ENCODE measurements at regions not wholly inside any gene's neighbourhood (a gene's known extent, or its start where the extent isn't known, plus 50 kb on each side); places are given as distances from the start of the nearest gene placed in this dataset.
"Not testable (repeated sequence)": the region's sequence is repeated elsewhere in the genome, so short reads cannot be mapped to it uniquely, and the experiment has no call there.

DNA sequence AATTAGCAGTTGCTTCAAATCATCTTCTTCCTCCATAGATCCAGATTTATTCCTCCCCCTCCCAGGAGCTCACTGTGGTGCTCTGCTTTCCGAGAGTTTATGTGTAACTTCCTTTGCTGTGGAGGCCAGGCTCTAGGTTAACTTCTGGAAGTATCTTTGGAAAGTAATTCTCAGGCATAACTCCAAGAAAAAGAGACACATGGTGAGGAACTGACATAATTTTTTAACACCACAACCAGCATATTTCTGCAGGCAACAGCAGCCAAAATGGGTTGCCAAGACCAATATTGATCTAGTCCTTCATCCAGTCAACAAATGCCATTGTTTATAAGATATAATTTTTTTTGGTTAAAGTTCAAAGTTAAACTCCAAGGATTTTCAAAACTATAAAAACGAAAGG lies 114.5 kb upstream of the RBPJ start:
- Histone ChIP-seq H3K4me1 (replicated peaks in 1 of 2) (peaks cover 24 to 29% of the 10 kb centered on the region in 2 donors), H3K27ac (no peak overlapping the region), H3K4me3 (no peak overlapping the region)
- 17 to 78% (median 44%) methylated on average over 1 to 2 of the region's 2 CpGs; no CpG with 5 or more reads in 2 of the 10 experiments for WGBS, 10 experiments
- in situ Hi-C loops (cut with MboI; ENCODE audit: low pct_unique_long_range_greater_than_20kb in 2 of 9, low sequenced_read_pairs in 9 of 9, unreplicated experiment in 9 of 9) = no loop called here
- ATAC-seq (replicated peaks in 6 of 8) = no peak

DNA sequence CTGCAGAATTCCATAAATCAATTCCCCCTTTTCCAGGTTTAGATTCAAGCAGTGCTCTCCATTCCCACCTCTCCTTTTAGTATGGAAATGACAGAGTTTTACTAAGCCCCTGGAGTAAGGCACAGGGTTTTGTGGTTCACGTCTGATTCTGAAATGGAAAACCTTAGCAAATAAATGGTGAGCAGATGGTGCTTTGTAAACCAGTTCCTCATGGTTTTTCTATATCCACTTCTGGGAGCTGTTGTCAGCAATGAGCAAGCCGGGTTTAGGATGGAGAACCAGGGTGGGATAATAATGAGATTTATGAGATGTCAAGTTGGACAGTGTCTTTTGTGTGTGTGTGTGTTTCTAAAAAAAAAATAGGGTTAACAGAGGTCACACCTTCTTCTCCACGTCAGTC lies 113.8 kb upstream of the RBPJ start:
- no peak overlapping the region for H3K4me3 ChIP-seq
- in situ Hi-C loops (cut with MboI; ENCODE audit: low pct_unique_long_range_greater_than_20kb in 2 of 9, low sequenced_read_pairs in 9 of 9, unreplicated experiment in 9 of 9) = no loop called here
- WGBS, 10 experiments = 0 to 30% (median 12%) methylated on average over 1 to 3 of the region's 3 CpGs; no CpG with 5 or more reads in 2 of the 10 experiments
- peaks cover 24 to 29% of the 10 kb centered on the region in 2 donors for H3K4me1 ChIP-seq (replicated peaks in 1 of 2)
- H3K27ac ChIP-seq = peak overlapping the region in 1 of 2 donors; percentile 15
- ATAC-seq (replicated peaks in 6 of 8) = peak in 3 of 8 experiments; percentile 38 to 72 (median 66)

DNA sequence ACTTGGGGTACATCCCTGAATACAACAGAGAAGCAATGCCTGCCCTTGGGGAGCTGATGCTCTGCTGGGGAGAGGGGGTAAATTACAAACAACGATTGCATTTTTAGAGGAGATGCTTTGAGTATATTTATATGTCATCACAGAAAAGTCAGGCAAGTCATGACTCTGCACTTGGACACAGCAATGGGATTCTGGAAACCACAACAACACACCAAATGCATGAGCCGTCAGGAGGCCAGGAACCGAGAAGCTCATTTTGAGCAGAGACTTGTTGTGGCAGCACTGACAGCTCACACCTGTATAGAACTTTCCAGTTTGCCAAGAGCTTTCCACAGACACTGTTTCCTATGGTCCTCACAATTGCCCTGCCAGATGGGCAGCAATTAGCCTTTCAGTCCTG lies 113.2 kb upstream of the RBPJ start:
- Histone ChIP-seq H3K4me1 (replicated peaks in 1 of 2) (peaks cover 24 to 29% of the 10 kb centered on the region in 2 donors), H3K27ac (no peak overlapping the region), H3K4me3 (no peak overlapping the region)
- in situ Hi-C loops (cut with MboI; ENCODE audit: low pct_unique_long_range_greater_than_20kb in 2 of 9, low sequenced_read_pairs in 9 of 9, unreplicated experiment in 9 of 9) = no loop called here
- ATAC-seq (replicated peaks in 6 of 8) = no peak
- 20 to 100% (median 95%) methylated on average over 1 to 3 of the region's 3 CpGs; no CpG with 5 or more reads in 6 of the 10 experiments for WGBS, 10 experiments

DNA sequence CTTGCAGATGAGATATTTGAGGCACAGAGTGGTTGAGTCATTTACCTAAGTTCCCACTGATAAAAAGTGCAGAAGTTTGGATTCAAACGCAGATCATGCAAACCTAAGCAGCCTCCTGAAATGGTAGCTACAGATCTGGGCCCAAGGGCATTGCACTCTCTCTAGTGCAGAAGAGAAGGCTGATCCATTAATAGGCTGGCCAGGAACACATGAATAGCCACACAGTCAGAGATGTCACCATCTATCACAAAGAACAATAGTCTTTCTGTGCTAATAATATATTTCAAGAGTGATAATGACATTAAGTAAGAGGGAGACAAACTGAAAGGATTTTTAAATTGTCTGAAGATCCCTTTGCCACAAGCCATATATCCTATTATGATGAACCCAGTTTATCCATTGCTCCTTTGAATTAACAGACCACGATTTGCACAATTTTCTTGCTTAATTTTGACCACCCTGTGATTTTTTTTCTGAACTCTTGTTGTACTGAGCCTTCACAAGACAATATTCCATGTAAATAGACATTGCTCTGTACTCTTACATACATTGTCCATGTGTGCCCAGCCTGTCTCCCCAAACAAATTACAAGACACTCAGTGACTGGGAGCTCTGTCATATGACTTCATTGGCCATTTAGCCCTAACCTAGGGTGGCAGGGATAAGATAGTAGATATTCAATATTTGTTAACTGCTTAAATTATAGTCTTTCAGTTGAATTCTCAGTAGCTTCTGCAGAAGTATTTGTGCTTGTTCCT lies 112.4 kb upstream of the RBPJ start:
- in situ Hi-C loops (cut with MboI; ENCODE audit: low pct_unique_long_range_greater_than_20kb in 2 of 9, low sequenced_read_pairs in 9 of 9, unreplicated experiment in 9 of 9) = no loop called here
- Histone ChIP-seq H3K4me3 (no peak overlapping the region), H3K27ac (no peak overlapping the region), H3K4me1 (replicated peaks in 1 of 2) (peaks cover 24 to 29% of the 10 kb centered on the region in 2 donors)
- 0 to 100% (median 24%) methylated on average over 1 to 2 of the region's 2 CpGs; no CpG with 5 or more reads in 1 of the 10 experiments for WGBS, 10 experiments
- ATAC-seq (replicated peaks in 6 of 8) = peak in 5 of 8 experiments; percentile 68 to 93 (median 82)

DNA sequence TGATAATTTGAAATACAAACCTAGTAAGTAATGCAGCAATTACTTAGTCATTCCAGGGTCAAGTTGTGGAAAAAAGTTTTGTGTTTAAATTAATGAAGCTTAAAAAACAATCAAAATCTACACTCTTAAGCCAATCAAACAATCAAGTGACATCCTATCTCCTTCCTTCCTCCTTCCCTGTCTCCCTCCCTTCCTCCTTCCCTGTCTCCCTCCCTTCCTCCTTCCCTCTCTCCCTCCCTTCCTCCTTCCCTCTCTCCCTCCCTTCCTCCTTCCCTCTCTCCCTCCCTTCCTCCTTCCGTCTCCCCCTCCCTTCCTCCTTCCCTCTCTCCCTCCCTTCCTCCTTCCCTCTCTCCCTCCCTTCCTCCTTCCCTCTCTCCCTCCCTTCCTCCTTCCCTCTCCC lies 111.4 kb upstream of the RBPJ start:
- H3K4me3 ChIP-seq; ATAC-seq (replicated peaks in 6 of 8); in situ Hi-C loops (cut with MboI; ENCODE audit: low pct_unique_long_range_greater_than_20kb in 2 of 9, low sequenced_read_pairs in 9 of 9, unreplicated experiment in 9 of 9); H3K27ac ChIP-seq: not testable (repeated sequence)
- peaks cover 24 to 29% of the 10 kb centered on the region in 2 donors for H3K4me1 ChIP-seq (replicated peaks in 1 of 2)
- WGBS, 10 experiments = no CpG with 5 or more reads among the region's 1 CpG

DNA sequence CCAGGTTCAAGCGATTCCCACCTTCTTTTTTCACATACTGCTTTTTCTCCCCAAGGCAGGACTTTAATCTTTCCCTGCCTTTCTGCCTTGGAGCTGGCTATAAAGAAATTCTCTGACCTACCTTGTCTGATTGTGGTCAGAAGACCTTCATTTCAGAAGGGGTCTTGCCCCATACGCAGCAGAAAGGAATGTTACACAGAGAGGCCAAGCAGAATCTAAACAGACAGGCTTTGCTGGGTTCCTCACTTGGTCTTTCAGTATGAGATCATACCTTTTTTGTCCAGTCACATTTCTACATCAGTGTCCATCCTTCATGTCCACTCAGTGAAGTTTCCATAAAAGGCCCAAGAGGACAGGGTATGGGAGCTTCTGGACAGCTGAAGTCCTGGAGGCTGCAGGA lies 108.3 kb upstream of the RBPJ start:
- in situ Hi-C loops (cut with MboI; ENCODE audit: low pct_unique_long_range_greater_than_20kb in 2 of 9, low sequenced_read_pairs in 9 of 9, unreplicated experiment in 9 of 9) = no loop called here
- Histone ChIP-seq H3K27ac (no peak overlapping the region), H3K4me3 (no peak overlapping the region), H3K4me1 (replicated peaks in 1 of 2) (peaks cover 14 to 15% of the 10 kb centered on the region in 2 donors)
- no peak for ATAC-seq (replicated peaks in 6 of 8)
- WGBS, 10 experiments = 89 to 100% (median 97%) methylated on average over 1 to 2 of the region's 2 CpGs; no CpG with 5 or more reads in 1 of the 10 experiments

DNA sequence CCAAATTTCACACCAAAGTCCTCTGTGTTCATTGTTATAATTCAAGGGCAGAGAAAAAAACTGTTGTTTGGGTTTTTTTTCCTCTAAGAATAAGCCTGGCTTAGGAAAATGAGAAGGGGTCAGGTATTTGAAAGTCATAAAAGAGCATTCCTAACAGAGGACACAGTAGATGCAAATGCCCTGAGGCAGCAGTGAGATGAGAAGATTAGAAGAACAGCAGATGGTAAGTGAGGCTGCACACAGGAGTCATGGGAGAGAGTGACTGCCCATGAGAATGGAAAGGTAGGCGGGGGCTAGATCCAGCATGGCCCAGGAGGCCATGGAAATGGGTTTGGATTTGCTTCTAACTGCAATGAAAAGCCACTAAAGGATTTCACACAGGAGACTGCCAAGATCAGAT lies 107.5 kb upstream of the RBPJ start:
- H3K4me3 ChIP-seq = no peak overlapping the region
- ATAC-seq (replicated peaks in 6 of 8) = peak in 3 of 8 experiments; percentile 56 to 71 (median 65)
- peaks cover 9 to 14% of the 10 kb centered on the region in 2 donors for H3K4me1 ChIP-seq (replicated peaks in 1 of 2)
- H3K27ac ChIP-seq = no peak overlapping the region
- 100% methylated on average over 1 of the region's 1 CpG; no CpG with 5 or more reads in 8 of the 10 experiments for WGBS, 10 experiments
- in situ Hi-C loops (cut with MboI; ENCODE audit: low pct_unique_long_range_greater_than_20kb in 2 of 9, low sequenced_read_pairs in 9 of 9, unreplicated experiment in 9 of 9) = no loop called here

DNA sequence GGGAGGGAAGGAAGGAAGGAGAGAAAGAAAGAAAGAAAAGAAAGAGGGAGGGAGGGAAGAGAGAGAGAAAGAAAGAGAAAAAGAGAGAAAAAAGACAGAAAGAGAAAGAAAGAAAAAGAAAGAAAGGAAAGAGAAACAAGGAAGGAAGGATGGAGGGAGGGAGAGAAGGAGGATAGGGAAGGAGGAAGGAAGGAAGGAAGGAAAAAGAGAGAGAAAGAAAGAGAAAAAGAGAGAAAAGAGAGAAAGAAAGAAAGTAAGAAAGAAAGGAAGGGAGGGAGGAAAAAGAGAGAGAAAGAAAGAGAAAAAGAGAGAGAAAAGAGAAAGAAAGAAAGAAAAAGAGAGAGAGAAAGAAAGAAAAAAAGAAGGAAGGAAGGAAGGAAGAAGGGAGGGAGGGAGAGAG lies 105.8 kb upstream of the RBPJ start:
- H3K4me3 ChIP-seq = no peak overlapping the region
- H3K27ac ChIP-seq = no peak overlapping the region
- ATAC-seq (replicated peaks in 6 of 8) = no peak
- in situ Hi-C loops (cut with MboI; ENCODE audit: low pct_unique_long_range_greater_than_20kb in 2 of 9, low sequenced_read_pairs in 9 of 9, unreplicated experiment in 9 of 9) = no loop called here
- H3K4me1 ChIP-seq (replicated peaks in 1 of 2) = peaks cover 3 to 14% of the 10 kb centered on the region in 2 donors

DNA sequence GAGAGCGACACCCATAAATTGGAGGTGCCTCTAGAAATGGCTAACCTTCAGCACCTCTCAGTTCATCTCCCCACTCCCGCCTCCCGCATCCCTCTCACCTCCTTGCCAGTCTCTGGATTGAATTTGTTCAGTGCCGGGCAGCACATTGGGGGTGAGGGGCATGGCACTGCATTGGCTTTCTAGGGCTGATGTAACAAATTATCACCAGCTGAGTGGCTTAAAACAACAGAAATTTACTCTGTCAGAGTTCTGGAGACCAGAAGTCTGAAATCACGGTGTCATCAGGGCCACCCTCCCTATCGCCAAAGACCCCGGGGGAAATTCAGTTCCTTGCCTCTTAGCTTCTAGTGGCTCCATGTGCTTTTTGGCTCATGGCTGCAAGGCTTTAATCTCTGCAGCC lies 105.1 kb upstream of the RBPJ start:
- H3K4me3 ChIP-seq = no peak overlapping the region
- in situ Hi-C loops (cut with MboI; ENCODE audit: low pct_unique_long_range_greater_than_20kb in 2 of 9, low sequenced_read_pairs in 9 of 9, unreplicated experiment in 9 of 9) = no loop called here
- 47 to 100% (median 89%) methylated on average over 1 to 6 of the region's 7 CpGs; no CpG with 5 or more reads in 4 of the 10 experiments for WGBS, 10 experiments
- no peak overlapping the region for H3K27ac ChIP-seq
- peaks cover 3 to 14% of the 10 kb centered on the region in 2 donors for H3K4me1 ChIP-seq (replicated peaks in 1 of 2)
- ATAC-seq (replicated peaks in 6 of 8) = no peak

DNA sequence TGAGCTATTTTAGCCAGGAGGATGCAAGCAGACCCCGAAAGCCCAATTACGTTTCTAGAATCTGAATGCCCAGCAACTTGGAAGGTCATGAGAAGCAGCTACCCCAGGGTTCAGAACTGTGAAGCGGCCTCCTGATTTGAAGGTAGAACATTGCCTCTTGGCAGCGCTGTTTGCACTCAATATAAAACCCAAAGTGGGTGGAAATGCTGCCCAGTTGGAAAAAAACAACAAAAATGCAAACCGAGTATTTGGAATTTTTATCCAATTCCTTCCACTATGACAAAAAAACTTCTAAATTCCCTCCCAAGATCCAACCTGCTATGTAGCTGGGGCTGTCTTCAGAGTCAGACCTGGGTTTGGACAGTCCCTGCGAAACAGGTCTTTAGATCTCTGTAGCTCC lies 103.3 kb upstream of the RBPJ start:
- ATAC-seq (replicated peaks in 6 of 8) = peak in 1 of 8 experiments; percentile 11
- no peak overlapping the region for H3K4me3 ChIP-seq
- H3K4me1 ChIP-seq (replicated peaks in 1 of 2) = peaks cover 3 to 14% of the 10 kb centered on the region in 2 donors
- 58 to 100% (median 88%) methylated on average over 1 to 6 of the region's 6 CpGs; no CpG with 5 or more reads in 2 of the 10 experiments for WGBS, 10 experiments
- no peak overlapping the region for H3K27ac ChIP-seq
- in situ Hi-C loops (cut with MboI; ENCODE audit: low pct_unique_long_range_greater_than_20kb in 2 of 9, low sequenced_read_pairs in 9 of 9, unreplicated experiment in 9 of 9) = no loop called here

DNA sequence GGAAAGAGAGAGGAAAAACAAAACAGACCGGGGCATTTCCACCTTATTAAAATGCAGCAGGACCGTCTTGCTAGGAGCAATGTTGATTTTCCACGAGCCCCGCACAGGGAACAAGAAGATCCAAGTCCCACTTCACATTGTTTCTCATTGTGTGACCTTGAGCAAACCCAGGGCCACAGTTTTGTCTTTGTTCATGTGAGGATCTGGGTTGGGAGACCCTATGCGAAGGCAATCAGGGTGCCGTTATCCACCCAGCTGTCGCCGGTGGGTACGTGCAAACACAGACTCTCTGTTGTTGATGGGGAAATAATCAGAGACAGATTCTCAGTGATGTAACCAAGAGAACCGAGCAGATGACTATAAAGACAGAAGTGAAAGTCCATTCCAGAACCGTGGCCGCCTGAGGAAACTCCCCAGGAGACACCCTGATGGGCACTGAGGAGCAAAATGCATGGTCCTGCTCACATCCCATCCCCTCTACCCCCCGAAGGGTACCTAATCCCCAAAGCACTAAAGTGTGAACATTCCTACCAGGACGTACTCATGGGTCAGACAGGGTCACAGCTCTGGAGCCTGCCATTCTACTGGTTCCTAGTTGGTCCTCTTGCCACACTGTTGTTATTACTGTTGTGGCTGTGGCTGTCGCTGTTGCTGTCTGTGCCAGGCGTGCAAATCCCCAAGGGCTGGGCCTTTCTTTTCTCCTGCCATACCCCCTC lies 102.7 kb upstream of the RBPJ start:
- Histone ChIP-seq H3K4me1 (replicated peaks in 1 of 2) (peaks cover 3 to 14% of the 10 kb centered on the region in 2 donors), H3K4me3 (no peak overlapping the region), H3K27ac (no peak overlapping the region)
- WGBS, 10 experiments = 19 to 82% (median 59%) methylated on average over 1 to 12 of the region's 16 CpGs
- peak in 7 of 8 experiments; percentile 43 to 89 (median 53) for ATAC-seq (replicated peaks in 6 of 8)
- in situ Hi-C loops (cut with MboI; ENCODE audit: low pct_unique_long_range_greater_than_20kb in 2 of 9, low sequenced_read_pairs in 9 of 9, unreplicated experiment in 9 of 9) = no loop called here

DNA sequence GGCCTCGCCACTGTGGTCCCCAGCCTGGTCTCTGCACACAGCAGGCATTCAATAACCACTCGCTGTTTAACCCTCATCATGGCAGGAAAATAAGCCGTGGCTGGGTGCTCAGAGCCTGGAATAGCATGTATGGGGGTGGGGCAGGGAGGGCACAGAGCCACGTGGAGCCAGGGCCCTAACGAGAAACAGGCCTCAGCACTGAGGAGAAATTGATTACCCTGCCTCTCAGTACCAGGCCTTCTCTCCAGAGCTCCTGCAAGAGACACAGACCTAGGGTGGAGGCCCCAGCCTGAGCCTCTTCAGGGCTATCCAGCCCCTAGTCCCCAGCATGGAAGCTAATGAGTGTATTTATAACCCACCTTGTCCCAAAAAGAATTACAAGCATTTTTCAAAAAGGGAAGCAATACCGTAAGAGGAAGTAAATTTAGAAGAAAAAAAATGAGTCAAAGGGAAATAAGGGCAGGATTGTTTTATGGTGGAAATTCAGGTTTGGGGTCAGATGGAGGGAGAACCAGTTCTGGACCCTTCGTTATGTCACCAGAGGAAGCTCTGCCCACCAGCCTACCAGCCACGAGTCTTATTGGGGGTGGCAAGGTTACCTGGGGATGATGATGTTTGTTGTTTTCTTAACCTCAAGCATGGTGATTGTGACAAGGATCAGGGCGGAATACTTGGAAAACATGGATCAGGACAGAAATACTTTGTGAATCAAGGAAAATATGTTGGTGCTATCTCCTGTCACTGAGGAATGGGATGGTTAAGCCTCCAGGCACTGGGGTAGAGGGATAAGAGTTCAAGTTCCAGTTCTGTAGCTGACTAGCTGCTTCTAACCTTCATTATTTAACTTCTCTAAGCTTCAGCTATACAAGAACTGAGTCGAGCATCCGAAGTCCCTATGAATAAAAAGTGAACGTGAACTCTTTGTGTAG lies 101.9 kb upstream of the RBPJ start:
- in situ Hi-C loops (cut with MboI; ENCODE audit: low pct_unique_long_range_greater_than_20kb in 2 of 9, low sequenced_read_pairs in 9 of 9, unreplicated experiment in 9 of 9) = no loop called here
- peaks cover 3 to 14% of the 10 kb centered on the region in 2 donors for H3K4me1 ChIP-seq (replicated peaks in 1 of 2)
- peak in 6 of 8 experiments; percentile 27 to 44 (median 34) for ATAC-seq (replicated peaks in 6 of 8)
- no peak overlapping the region for H3K27ac ChIP-seq
- WGBS, 10 experiments = 61 to 100% (median 89%) methylated on average over 3 to 9 of the region's 12 CpGs; no CpG with 5 or more reads in 1 of the 10 experiments
- H3K4me3 ChIP-seq = no peak overlapping the region

Measured in motor neuron (in vitro differentiated cells).